GM23338 (cell line): ENCODE measurements at regions not wholly inside any gene's neighbourhood (a gene's known extent, or its start where the extent isn't known, plus 50 kb on each side); places are given as distances from the start of the nearest gene placed in this dataset.

Experiments used
- ATAC-seq: fragments of 200-7000 bp; cut with Tn5 transposase; 3 replicates; pipeline ENCODE4 v1.9.1; 2020
- DNase-seq: peaks from one replicate; pipeline ENCODE4 v3.0.0-alpha.2; 2015; ENCODE audit warnings: low spot score
- H2AFZ ChIP-seq: fragments of 200-600 bp; sonication (generic); 2 replicates; pipeline ENCODE4 v1.8.0; 2016; ENCODE audit warnings: antibody characterized with exemption, mild to moderate bottlenecking, moderate library complexity
- H3F3A ChIP-seq: fragments of 200-600 bp; sonication (generic); replicated peaks from 2 replicates; pipeline ENCODE4 v1.8.0; 2017; ENCODE audit warnings: antibody characterized with exemption, mixed run types, low read depth
- H3K27ac ChIP-seq: fragments of 200-600 bp; sonication (generic); 2 replicates; pipeline ENCODE4 v1.6.1; 2016; ENCODE audit warnings: low read depth
- H3K27me3 ChIP-seq: fragments of 200-600 bp; sonication (generic); 2 replicates; pipeline ENCODE4 v1.8.0; 2016; ENCODE audit warnings: mild to moderate bottlenecking, mixed run types, moderate library complexity; ENCODE audit not compliant: insufficient read depth
- H3K36me3 ChIP-seq: fragments of 200-600 bp; sonication (generic); 2 replicates; pipeline ENCODE4 v1.8.0; 2016; ENCODE audit warnings: mild to moderate bottlenecking; ENCODE audit not compliant: insufficient read depth
- H3K4me1 ChIP-seq: fragments of 200-600 bp; sonication (generic); 2 replicates; pipeline ENCODE4 v1.8.0; 2016; ENCODE audit warnings: mild to moderate bottlenecking, moderate library complexity; ENCODE audit not compliant: insufficient read depth
- H3K4me2 ChIP-seq: fragments of 200-600 bp; sonication (generic); 2 replicates; pipeline ENCODE4 v1.7.1; 2017; ENCODE audit warnings: mixed run types
- H3K4me3 ChIP-seq: fragments of 200-600 bp; sonication (generic); 2 replicates; pipeline ENCODE4 v1.6.1; 2016; ENCODE audit warnings: mixed run types
- H3K79me2 ChIP-seq: fragments of 200-600 bp; sonication (generic); replicated peaks from 2 replicates; pipeline ENCODE4 v1.8.0; 2017; ENCODE audit warnings: mild to moderate bottlenecking; ENCODE audit not compliant: insufficient read depth
- H3K9me2 ChIP-seq: fragments of 200-600 bp; sonication (generic); 2 replicates; pipeline ENCODE4 v1.8.0; 2017; ENCODE audit not compliant: insufficient read depth
- H4K20me1 ChIP-seq: fragments of 200-600 bp; sonication (generic); replicated peaks from 2 replicates; pipeline ENCODE4 v1.8.0; 2017; ENCODE audit warnings: mild to moderate bottlenecking; ENCODE audit not compliant: insufficient read depth
- H3K27ac Mint-ChIP-seq: 2 replicates; pipeline ENCODE4 v1.8.0; 2020; ENCODE audit warnings: inconsistent platforms, mild to moderate bottlenecking, moderate library complexity, mixed read lengths
- H3K27me3 Mint-ChIP-seq: 3 replicates; pipeline ENCODE4 v1.8.0; 2022; ENCODE audit warnings: low read depth, mild to moderate bottlenecking, moderate library complexity, mixed read lengths, inconsistent platforms; ENCODE audit not compliant: insufficient read depth, poor library complexity
- H3K36me3 Mint-ChIP-seq: 3 replicates; pipeline ENCODE4 v1.8.0; 2021; ENCODE audit warnings: low read depth, mild to moderate bottlenecking, inconsistent platforms, moderate library complexity, mixed read lengths
- H3K4me1 Mint-ChIP-seq: 3 replicates; pipeline ENCODE4 v1.8.0; 2020; ENCODE audit warnings: mild to moderate bottlenecking, inconsistent platforms, mixed read lengths
- H3K4me3 Mint-ChIP-seq: 3 replicates; pipeline ENCODE4 v1.8.0; 2021; ENCODE audit warnings: moderate library complexity, mild to moderate bottlenecking, inconsistent platforms, mixed read lengths
- H3K9me3 Mint-ChIP-seq: 3 replicates; pipeline ENCODE4 v1.8.0; 2020; ENCODE audit warnings: moderate library complexity, mild to moderate bottlenecking, inconsistent platforms, mixed read lengths
- CTCF ChIP-seq, 2 experiments: fragments of 200-600 bp in 1 of 2; sonication (generic) in 1 of 2; conservative IDR thresholded peaks; 2 replicates each; pipeline versions ENCODE4 v1.5.1 to v1.6.1; 2016 to 2017; ENCODE audit warnings: antibody characterized with exemption in 2 of 2, low read depth in 2 of 2, mild to moderate bottlenecking in 2 of 2, moderate library complexity in 1 of 2
- JUNB ChIP-seq: IDR thresholded peaks from one replicate; pipeline ENCODE4 v1.6.1; 2016; ENCODE audit warnings: antibody characterized with exemption; ENCODE audit not compliant: unreplicated experiment
- POLR2AphosphoS5 ChIP-seq: IDR thresholded peaks from 2 replicates; pipeline ENCODE4 v1.6.1; 2016; ENCODE audit warnings: antibody characterized with exemption, low read depth
- REST ChIP-seq: IDR thresholded peaks from one replicate; pipeline ENCODE4 v1.6.1; 2018; ENCODE audit warnings: antibody characterized with exemption; ENCODE audit not compliant: unreplicated experiment
- STAT1 ChIP-seq: IDR thresholded peaks from one replicate; pipeline ENCODE4 v1.6.1; 2016; ENCODE audit warnings: antibody characterized with exemption; ENCODE audit not compliant: unreplicated experiment
- ZNF114 ChIP-seq: fragments of 250-450 bp; sonication (Bioruptor Pico); IDR thresholded peaks from 2 replicates; pipeline ENCODE4 v1.5.0; 2020; ENCODE audit warnings: mild to moderate bottlenecking, moderate library complexity
- ZNF462 ChIP-seq: fragments of 250-450 bp; sonication (Bioruptor Pico); IDR thresholded peaks from 2 replicates; pipeline ENCODE4 v1.5.0; 2020; ENCODE audit warnings: mild to moderate bottlenecking, moderate library complexity

- TF ChIP-seq ZNF462 (no peak), CTCF (conservative IDR thresholded peaks at IDR 0.05; ENCODE audit: low read depth in 2 of 2) (no peak), POLR2AphosphoS5 (no peak), STAT1 (no peak), ZNF114 (no peak)
These were observed 450.0 kb downstream of the GATA3 start (continued) for GRCh38 chr10:8504499-8504898.

GRCh38 chr10:8507156-8507555 lies 452.7 kb downstream of the GATA3 start:
- H3K4me2 ChIP-seq = no peak overlapping the region
- peaks cover 45% of the 10 kb centered on the region for H3K4me1 ChIP-seq
- H3K9me3 Mint-ChIP-seq = no peaks in the 10 kb centered on the region
- H3K27me3 Mint-ChIP-seq = peaks cover 6% of the 10 kb centered on the region
- TF ChIP-seq CTCF (conservative IDR thresholded peaks at IDR 0.05; ENCODE audit: low read depth in 2 of 2) = no peak
- no peak for TF ChIP-seq STAT1
- TF ChIP-seq JUNB = no peak
- no peak for TF ChIP-seq ZNF114
- TF ChIP-seq REST = no peak
- no peaks in the 10 kb centered on the region for H3K9me2 ChIP-seq
- H3K36me3 ChIP-seq = no peaks in the 10 kb centered on the region
- DNase-seq = no peak
- H3K4me3 Mint-ChIP-seq = no peak overlapping the region
- no peaks in the 10 kb centered on the region for H3K36me3 Mint-ChIP-seq
- no peaks in the 10 kb centered on the region for H3K27me3 ChIP-seq
- no peaks in the 10 kb centered on the region for H3F3A ChIP-seq
- no peaks in the 10 kb centered on the region for H4K20me1 ChIP-seq
- no peak overlapping the region for H2AFZ ChIP-seq
- peaks cover 55% of the 10 kb centered on the region for H3K4me1 Mint-ChIP-seq
- no peak overlapping the region for H3K27ac ChIP-seq
- no peak overlapping the region for H3K4me3 ChIP-seq
- no peak for ATAC-seq
- H3K79me2 ChIP-seq = no peaks in the 10 kb centered on the region
- no peak overlapping the region for H3K27ac Mint-ChIP-seq
